HG03565 (cell line): ENCODE measurements at regions not wholly inside any gene's neighbourhood (a gene's known extent, or its start where the extent isn't known, plus 50 kb on each side); places are given as distances from the start of the nearest gene placed in this dataset.

Experiments
- ATAC-seq: cut with Tn5 transposase; IDR thresholded peaks from one replicate; pipeline ENCODE4 v1.9.1; 2021; ENCODE audit warnings: mild to moderate bottlenecking, moderate library complexity; ENCODE audit not compliant: unreplicated experiment

DNA sequence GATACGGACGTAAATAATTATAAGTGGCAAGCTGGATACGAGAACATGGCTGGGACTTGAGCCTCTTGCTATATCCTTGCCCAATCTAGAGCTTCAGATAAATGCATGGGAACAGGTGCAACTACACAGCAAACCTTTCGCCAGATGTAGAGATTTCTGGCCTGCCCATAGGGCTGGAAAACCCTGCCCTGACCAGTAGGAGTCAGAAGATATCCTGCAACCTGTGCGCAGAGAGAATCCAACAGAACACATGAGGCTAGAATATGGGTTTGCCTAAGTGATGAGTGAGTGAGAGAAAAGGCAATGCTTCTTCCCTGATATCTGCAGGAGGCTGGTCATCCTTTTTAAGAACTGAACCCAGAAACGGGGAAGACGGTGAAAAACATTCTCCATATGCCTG lies 805.3 kb upstream of the TENM3 start:
- no peak for ATAC-seq

DNA sequence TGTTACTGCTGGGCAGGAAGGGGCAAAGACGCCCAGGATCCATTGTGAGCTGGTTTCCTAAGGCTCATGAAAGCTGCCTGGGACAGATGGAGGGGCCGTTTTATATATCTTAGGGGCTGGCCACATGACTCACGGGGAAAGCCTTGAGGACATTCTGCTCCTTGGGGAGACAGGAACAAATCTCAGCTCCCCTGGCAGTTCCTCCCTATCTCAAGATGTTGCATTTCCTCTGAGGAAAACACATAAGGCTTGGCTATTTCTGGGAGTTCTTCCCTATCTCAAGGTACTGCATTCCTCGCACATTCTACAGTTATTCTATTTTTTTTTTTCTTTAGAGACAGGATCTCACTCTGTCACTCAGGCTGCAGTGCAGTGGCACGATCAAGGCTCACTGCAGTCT lies 804.6 kb upstream of the TENM3 start:
- ATAC-seq, result no peak

DNA sequence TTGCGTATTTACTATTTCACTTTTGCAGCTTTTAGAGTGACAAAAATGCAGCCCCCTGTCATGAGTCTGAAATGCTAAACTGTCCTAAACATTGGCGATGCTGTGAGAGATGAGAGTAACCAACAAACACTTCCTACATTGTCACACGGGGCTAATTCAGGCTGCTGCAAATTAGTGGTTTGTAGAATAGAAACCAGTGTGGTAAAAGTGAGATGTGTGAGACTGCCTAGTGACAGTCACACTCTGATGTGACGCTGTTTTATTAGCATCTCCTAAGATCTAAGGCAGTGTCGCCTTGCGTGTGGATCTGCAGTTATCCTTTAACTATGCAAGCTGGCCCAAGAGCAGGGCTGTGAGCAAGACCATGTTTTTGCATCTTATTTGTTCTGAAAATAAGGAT lies 800.2 kb upstream of the TENM3 start:
- ATAC-seq, result peak; percentile 48

DNA sequence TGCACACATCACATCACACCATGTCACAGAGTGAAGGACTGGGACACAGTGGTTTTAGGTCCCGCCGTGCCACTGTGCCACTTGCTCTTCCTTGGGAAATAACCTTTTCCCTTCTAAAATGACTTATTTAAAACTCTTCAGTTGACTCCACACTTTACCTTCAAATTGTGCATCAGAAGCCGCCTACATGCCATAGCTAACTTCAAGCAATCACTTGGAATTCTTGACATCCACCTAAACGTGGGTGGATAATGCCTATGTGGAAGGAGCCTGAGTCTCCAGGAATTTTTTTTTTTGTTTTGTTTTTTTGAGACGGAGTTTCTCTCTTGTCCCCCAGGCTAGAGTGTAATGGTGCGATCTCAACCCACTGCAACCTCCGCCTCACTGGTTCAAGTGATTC lies 777.4 kb upstream of the TENM3 start:
- no peak for ATAC-seq

DNA sequence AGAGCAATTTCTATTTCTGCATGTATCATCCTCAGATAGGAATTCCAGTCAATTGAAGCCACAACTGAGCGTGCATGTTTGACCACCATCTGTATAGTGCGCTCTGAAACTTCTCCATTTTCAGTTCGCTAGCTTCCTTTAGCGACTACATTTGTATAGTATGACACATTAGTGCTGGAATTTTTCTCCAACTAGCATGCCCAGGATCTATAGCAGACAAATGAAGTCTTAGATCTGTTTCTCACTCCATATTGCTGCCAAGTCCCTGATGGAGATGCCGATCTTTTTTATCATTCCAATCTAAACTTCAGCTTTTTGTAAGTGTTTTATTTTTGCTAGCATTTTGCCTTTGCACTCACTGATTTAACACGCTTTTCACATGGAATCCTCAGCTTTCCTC lies 774.8 kb upstream of the TENM3 start:
- ATAC-seq, result no peak

DNA sequence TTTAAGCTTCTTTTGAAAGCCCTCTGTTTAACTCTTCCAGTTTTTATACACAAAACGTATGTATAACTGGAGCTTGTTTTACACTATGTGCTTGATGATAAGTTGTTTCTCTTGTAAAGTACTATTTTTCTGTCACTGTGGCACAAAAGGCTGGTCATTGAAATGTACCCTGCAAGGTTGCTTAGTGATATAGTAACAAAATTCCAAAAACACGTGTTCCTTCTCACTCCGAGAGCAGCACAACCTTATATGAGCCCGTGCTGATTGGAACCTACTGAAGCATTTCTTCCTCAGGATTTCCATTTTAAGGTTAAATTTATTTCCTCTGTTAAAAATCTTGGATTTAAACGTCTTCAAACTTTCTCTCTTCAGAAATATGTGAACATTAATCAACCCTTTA lies 772.9 kb upstream of the TENM3 start:
- no peak for ATAC-seq

DNA sequence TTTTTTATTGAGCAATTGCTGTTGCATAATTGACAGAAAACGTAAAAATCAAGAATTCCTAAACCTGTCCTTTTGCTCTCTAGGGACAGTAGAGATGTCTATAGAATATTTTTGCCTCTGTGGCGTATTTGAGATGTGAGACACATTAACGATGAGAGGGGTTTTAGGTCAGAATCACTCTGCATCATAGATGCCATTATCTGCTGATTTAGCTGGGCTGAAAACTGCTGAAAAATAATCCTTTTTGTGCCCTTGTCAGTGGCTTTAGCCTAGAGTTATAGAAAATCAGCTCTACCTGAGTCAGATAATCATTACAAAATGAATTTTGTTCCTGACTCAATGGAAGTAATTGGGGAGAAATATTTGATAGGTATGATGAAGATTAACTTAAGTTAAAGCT lies 767.8 kb upstream of the TENM3 start:
- no peak for ATAC-seq

DNA sequence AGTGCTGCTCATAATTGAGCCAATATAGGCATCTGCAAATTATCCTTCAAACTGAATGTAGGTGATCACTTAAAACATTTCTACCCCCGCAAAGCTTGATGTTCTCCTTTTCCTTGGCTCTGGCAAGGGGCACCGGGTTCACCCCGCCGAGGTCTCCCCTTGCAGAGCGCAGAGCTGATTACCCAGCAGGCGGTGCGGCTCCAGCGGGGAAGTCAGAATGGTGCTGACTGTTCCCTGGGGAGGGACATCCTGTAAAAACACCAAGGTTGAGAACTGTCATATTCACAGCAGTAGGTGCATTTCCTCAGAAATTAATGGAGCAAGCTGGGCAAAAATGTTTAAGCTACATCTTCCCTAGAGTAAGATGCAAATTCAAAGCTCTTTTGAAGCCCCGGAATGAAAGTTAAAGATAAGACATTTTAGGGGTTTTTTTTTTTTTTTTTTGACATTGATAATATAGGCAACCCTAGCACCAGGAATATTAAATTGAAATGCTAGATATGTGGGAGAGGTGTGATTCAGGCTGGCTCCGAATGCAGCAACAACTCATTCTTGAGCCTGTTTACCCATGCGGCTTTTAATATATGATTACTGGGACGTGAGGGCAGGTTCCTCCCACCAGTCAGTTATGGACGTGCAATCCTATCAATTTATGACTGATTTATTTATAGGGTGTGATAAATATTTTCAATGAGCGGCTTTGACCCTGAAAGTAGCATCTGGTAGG lies 767.3 kb upstream of the TENM3 start:
- ATAC-seq, result no peak

DNA sequence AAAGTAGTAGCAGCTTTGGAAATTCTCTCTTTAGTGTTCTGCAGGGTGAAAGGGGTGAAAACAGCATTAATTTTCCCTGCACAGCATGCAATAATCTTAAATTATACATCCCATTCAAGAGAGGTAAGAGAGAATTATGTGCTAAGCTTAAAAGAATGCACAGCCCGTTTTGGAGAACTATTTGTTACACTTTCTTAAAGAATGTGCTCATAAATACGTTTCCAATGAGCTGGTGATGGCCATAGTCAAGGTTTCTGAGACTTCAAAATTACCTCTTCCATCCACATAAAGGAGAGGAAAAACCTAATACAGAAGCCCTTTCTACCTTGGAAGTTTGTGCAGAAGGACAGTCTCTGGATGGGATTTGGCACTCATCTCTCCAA lies 766.7 kb upstream of the TENM3 start:
- no peak for ATAC-seq

DNA sequence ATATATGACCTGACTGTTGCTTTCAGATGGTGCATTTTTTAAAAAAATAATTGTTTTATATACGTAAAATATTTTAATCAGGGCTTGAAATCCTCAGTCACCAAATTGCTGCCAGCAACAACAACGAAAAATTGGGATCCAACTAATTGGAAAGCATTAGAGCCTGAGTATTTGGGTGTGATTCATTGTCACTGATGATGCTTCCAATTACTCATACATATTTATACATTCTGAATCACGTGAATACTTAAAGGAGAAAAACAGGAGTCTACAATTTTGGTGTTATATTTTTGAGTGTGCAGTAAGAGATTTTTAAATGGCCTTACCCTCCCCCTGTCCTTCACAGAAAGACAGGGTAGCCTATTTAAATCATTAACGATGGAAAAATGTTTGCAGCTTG lies 765.6 kb upstream of the TENM3 start:
- ATAC-seq, result no peak

DNA sequence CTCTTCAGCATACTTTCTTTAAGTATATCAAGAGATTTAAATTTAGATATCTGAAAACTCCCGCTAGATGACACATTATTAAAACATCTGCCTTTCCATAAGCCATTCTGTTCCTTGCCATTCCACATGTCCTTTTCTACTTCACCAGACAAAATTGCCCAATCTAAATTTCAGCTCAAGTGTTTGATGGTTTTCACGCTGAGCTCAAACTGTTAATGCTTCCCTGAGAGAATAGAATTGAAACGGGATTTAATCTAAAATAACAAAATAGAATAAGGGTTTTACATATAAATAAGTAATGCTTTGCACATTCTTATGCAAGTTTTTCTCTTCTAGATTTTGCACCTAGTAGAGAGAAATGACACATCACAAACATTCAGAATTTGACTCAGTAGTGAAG lies 764.5 kb upstream of the TENM3 start:
- ATAC-seq, result no peak

DNA sequence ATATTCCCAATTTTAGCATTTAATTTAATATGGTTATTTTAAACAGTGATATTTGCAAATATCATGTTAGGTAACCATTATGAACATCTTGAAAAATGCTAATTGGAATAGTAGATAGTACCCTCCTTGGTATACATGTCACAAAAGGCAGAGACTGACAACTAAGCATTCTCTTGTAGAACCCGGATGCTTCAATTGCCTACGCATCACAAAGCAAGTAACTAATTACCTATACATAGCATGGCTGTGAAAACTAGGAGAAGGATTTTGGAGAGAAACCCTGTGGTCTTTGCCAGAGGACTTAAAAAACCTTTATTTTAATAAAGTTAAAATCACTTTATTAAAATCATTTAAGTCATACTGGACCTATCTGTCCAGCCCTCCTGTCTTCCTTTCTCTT lies 764.1 kb upstream of the TENM3 start:
- no peak for ATAC-seq

DNA sequence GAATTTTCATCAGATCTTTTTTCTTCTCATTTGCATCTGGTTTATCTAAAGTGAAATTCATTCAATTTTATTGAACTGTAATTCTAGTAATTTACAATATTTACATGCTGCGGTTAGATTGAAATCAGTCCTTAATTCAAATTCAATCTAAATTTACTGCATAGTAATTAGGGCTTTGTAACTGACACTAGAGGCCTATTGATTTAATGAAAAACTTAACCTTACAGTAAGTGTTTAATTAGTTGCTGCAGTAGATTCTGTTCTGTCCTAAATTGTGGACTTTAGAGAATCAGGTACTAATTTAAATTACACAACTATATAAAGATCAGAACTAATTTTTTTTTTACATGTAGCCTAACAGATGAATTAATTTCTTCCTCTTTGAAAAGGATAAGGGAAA lies 758.8 kb upstream of the TENM3 start:
- no peak for ATAC-seq

DNA sequence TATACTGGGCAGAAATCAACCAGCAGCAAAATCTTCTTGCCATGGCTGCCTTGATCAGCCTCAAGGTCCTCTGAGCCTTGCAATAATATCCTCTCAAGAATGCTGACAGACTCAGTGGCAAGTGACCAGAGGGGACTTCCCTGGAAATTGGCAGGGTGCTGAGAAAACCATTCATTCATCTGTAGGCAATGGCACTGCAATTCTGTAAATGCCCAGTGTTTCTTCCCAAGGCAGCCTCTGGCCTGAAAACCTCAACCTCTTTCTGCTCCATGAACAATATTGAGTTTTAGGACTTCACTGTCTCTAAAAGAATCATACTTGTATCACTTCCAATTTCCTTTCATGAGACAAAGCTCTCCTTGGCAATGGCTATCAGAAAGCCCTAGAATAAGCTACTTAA lies 754.3 kb upstream of the TENM3 start:
- ATAC-seq, result no peak

DNA sequence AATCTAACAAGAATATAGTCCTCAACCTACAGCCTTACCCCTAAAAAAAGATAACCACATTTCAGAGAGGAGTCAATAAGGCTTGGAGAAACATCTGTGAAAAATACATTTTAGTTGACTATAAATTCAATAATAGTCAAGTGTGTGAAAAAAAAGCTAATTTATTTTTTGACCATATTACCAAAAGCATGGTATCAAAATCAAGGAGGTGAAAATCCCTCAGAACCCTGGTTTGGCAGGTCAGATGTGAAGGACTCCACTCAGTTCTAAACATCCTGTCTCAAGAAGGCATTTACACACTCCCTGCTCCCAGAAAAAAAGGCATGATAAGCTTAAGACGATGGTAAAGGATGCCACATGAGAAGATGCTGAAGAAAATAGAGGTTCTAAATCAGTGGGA lies 745.1 kb upstream of the TENM3 start:
- ATAC-seq, result no peak

DNA sequence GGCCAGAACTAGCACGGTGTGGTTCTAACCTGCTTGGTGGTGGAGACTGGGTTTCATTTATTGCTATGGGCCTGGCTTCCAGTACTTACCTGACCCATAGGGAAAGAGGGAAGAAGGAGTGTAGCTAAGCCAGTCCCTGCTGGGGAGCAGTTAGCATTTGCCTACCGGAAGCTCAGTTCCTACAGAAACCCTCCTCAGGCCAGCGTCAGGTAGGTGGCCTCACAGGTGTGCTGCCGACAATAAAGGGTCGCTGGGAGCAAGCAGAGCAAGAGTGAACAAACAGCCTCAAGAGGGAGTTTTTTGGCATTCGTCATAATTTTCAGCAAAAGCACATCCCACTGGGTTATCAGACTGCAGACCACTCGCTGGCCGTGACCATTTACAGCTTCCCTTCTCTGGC lies 740.6 kb upstream of the TENM3 start:
- ATAC-seq, result no peak

DNA sequence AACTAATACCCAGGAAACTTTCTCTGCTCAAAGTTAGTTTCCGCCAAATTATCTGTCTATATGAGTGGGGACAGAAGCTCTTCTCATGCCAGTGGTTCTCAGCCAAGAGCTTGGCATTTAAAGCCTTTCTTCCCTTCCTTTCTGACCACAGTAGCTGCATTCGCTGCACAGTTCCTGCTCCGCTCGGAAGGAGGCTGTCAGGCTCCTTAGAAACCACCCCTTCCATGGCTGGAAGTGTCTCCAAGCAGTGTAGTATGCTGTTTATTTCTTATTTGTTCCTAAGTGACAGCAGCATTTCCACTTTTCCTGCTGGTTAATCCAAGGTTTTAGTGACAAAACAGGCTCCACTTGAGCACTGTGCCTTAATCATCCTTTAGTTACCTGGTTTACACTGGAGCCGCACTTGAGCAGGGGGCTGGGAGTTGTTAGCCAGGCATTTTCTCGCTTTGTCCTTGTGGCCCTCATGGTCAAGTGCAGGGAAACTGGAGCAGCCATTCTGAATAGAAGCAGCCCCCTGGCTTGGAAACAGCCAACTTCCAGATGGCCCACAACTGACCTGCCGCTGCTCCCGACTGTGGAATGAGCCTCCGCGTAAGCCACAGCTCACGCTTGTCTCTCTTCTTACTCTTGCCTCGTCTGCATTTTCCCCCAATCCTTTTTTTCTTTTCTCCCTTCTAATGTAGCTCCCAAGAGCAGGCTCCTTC lies 739.4 kb upstream of the TENM3 start:
- no peak for ATAC-seq

DNA sequence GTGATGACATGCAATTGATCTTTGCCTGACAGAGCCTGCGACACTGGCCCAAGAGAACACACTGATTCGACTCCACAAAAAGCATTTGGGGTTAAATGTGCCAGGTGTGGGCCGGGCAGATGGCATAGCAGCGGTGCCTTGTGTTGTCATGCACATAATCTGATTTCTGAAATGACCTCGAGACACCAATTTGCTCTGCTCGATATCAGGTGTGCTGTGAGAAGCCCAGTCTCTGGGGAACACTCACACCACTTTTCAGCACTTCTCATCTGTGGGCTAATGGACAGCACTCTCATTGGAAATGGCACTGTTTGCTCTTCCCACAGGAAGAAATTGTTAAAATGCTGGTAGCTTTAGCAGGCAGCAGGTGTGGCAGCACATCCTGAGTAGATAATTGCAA lies 738.3 kb upstream of the TENM3 start:
- ATAC-seq, result no peak

DNA sequence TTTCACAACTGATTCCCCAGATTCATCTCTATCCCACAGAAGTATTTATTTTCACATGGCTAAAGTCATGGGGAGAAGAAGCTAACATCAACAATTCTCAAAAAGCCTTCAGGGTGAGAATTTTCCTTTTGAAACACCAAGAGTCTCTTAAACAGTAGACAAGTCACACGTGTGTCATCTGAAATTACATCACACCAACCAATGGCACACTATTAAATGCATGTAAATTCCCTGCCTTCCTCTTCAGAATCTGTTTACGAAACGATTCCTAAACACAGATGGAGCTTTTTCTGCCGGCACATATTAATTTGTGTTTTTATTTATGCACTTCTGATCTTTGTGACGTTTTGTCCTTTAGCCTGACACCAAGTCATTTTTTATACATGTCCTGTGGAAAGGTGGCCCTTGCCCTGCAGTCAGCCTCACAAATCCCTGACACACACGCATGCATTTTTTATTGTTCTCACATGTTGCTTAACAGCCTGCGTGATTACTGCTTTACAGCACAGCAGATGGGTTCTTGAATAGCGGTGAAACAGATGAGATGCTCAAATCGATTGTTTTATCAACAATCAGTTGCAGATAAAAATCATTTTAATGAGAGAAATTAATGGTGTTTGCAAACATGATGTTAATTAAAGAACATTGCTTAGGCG lies 735.9 kb upstream of the TENM3 start:
- ATAC-seq, result no peak

DNA sequence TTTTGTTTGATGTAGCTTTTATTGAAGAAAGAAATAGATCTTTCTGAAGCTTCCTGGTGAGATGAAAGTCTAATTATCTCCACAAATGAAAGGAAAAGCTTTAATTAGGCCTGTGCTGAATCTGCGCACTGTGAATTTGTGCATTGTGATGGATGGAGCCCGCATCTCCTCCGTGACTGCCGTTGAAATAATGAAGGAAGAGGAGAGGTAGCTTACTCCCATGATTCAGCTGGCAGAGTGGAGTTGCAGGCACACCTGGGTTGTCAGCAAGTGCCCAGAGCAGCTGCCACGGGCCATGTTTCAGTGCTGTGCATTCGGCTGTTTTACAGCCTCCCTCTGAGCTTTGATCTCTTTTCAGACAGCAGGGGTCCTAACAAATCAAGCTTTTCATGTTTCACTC lies 735.3 kb upstream of the TENM3 start:
- ATAC-seq, result no peak

DNA sequence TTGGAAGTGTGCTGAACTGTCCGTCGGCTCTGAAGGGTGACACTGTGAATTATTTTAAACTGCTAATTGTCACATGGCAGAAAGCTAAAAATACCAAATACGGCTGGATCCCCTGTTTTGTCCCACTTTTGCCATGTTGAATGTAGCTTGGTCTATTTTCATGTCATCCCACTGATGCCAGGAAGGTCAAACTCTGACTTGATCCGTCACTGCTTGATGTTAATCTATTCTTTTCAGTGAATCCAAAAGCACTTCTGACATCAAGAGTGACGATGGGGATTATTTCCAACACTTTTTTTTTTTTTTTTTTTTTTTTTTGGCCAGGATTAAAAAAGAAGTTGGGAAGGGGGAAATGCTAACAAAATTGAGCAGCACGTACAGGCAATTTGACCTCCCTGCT lies 734.6 kb upstream of the TENM3 start:
- ATAC-seq, result no peak

DNA sequence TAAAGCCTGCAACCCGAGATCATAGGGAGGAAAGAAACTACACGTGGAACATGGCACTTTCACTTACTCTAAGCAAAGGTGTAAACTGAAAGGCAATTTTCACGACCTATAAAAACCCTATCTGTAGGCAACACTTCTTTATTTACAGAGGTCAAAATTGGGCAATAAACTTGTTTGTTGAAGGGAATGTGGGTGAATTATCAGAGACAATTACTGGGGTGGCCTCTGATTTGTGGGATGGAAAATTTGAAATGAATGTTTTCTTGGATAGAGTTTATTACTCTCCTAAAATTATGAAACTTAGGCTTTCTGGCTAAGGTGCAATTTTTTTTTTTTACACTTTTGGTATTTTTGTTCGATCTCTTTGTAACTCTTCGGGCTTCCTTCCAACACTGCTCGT lies 734.1 kb upstream of the TENM3 start:
- ATAC-seq, result no peak
